ENCODE measurements at regions not wholly inside any gene's neighbourhood (a gene's known extent, or its start where the extent isn't known, plus 50 kb on each side); places are given as distances from the start of the nearest gene placed in this dataset.

GRCh38 chr6:49025273-49026240, 437.5 kb downstream of the MMUT start:
- H2AFZ ChIP-seq (ENCODE audit: low read length): no peak overlapping the region
- no peaks in the 10 kb centered on the region for H4K20me1 ChIP-seq (ENCODE audit: insufficient read depth, low read length)
- H3K36me3 ChIP-seq (ENCODE audit: insufficient read depth, low read length): no peaks in the 10 kb centered on the region
- no peak overlapping the region for H3K4me2 ChIP-seq (ENCODE audit: insufficient read depth, low read length)
- TF ChIP-seq CTCF (IDR thresholded peaks at IDR 0.05; ENCODE audit: extremely low read depth, low read depth, low read length): no peak
- H3K79me2 ChIP-seq (ENCODE audit: insufficient read depth, low read length): no peaks in the 10 kb centered on the region
- no peak for DNase-seq (ENCODE audit: insufficient read length, low spot score, missing footprints)
- no peaks in the 10 kb centered on the region for H3K4me1 ChIP-seq (ENCODE audit: insufficient read depth, low read length)
- no peak overlapping the region for H3K4me3 ChIP-seq (ENCODE audit: insufficient read depth, low read length)
- H3K27me3 ChIP-seq (ENCODE audit: insufficient read depth, low read length): no peaks in the 10 kb centered on the region
- H3K27ac ChIP-seq (ENCODE audit: low read depth, low read length): no peak overlapping the region
- no peaks in the 10 kb centered on the region for H3K9me3 ChIP-seq (ENCODE audit: low read depth, low read length)

- Histone ChIP-seq H2AFZ (ENCODE audit: low read length) (no peak overlapping the region), H3K9me3 (ENCODE audit: low read depth, low read length) (no peaks in the 10 kb centered on the region), H3K27ac (ENCODE audit: low read depth, low read length) (no peak overlapping the region), H3K36me3 (ENCODE audit: insufficient read depth, low read length) (no peaks in the 10 kb centered on the region), H3K27me3 (ENCODE audit: insufficient read depth, low read length) (no peaks in the 10 kb centered on the region), H3K4me3 (ENCODE audit: insufficient read depth, low read length) (no peak overlapping the region), H3K4me1 (ENCODE audit: insufficient read depth, low read length) (no peaks in the 10 kb centered on the region), H3K79me2 (ENCODE audit: insufficient read depth, low read length) (no peaks in the 10 kb centered on the region), H3K4me2 (ENCODE audit: insufficient read depth, low read length) (no peak overlapping the region), H4K20me1 (ENCODE audit: insufficient read depth, low read length) (no peaks in the 10 kb centered on the region)
- no peak for DNase-seq (ENCODE audit: insufficient read length, low spot score, missing footprints)
- no peak for TF ChIP-seq CTCF (IDR thresholded peaks at IDR 0.05; ENCODE audit: extremely low read depth, low read depth, low read length)
Observed at GRCh38 chr6:49004801-49005200, 458.3 kb downstream of the MMUT start.

GRCh38 chr6:49003348-49003747, 459.7 kb downstream of the MMUT start:
- Histone ChIP-seq H3K4me1 (ENCODE audit: insufficient read depth, low read length) (no peaks in the 10 kb centered on the region), H3K27ac (ENCODE audit: low read depth, low read length) (no peak overlapping the region), H3K4me2 (ENCODE audit: insufficient read depth, low read length) (no peak overlapping the region), H3K4me3 (ENCODE audit: insufficient read depth, low read length) (no peak overlapping the region), H3K9me3 (ENCODE audit: low read depth, low read length) (no peaks in the 10 kb centered on the region), H4K20me1 (ENCODE audit: insufficient read depth, low read length) (no peaks in the 10 kb centered on the region), H3K36me3 (ENCODE audit: insufficient read depth, low read length) (no peaks in the 10 kb centered on the region), H3K27me3 (ENCODE audit: insufficient read depth, low read length) (no peaks in the 10 kb centered on the region), H3K79me2 (ENCODE audit: insufficient read depth, low read length) (no peaks in the 10 kb centered on the region), H2AFZ (ENCODE audit: low read length) (no peak overlapping the region)
- no peak for DNase-seq (ENCODE audit: insufficient read length, low spot score, missing footprints)
- TF ChIP-seq CTCF (IDR thresholded peaks at IDR 0.05; ENCODE audit: extremely low read depth, low read depth, low read length): no peak

DNA sequence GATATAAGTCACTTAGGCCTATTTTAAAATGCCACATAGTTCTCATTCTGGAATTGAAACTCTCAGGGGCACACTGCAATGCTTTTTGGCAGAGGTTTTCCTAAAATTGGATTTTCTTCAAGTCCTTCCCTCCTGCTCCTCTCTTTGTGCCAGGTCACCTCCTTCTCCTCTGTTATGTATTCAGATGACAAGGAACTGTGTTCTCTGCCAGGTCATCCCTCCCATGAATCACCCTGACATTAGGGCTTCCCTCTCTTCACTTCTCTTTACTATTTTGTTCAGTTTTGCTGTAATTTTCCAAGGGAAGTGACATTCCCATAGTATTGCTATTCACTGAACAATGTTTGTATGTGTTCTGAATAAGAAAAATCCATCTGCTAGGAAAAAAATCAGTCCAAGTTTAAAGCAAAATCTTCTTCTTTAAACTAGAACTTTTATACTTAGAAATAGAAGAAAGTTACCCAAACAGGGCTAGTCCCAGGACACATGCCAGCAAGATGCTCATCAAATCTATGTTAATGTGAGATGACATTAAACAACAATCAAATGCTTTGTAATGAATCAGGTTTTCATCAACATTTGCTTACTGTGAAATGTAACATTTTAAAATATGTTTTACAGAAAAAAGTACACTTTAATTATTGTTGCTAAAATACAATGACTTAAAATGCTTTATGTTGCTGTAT, 461.1 kb downstream of the MMUT start:
- no peaks in the 10 kb centered on the region for H3K4me1 ChIP-seq (ENCODE audit: insufficient read depth, low read length)
- H4K20me1 ChIP-seq (ENCODE audit: insufficient read depth, low read length): no peaks in the 10 kb centered on the region
- H3K36me3 ChIP-seq (ENCODE audit: insufficient read depth, low read length): no peaks in the 10 kb centered on the region
- no peaks in the 10 kb centered on the region for H3K9me3 ChIP-seq (ENCODE audit: low read depth, low read length)
- H3K27me3 ChIP-seq (ENCODE audit: insufficient read depth, low read length): no peaks in the 10 kb centered on the region
- H3K4me3 ChIP-seq (ENCODE audit: insufficient read depth, low read length): no peak overlapping the region
- H3K4me2 ChIP-seq (ENCODE audit: insufficient read depth, low read length): no peak overlapping the region
- no peak overlapping the region for H3K27ac ChIP-seq (ENCODE audit: low read depth, low read length)
- no peaks in the 10 kb centered on the region for H3K79me2 ChIP-seq (ENCODE audit: insufficient read depth, low read length)
- H2AFZ ChIP-seq (ENCODE audit: low read length): no peak overlapping the region
- TF ChIP-seq CTCF (IDR thresholded peaks at IDR 0.05; ENCODE audit: extremely low read depth, low read depth, low read length): no peak
- no peak for DNase-seq (ENCODE audit: insufficient read length, low spot score, missing footprints)

Measured in osteoblast (primary cell).